DMS114 treated with DMSO at 0.1 percent for 48 hours (cell line): ENCODE measurements at regions not wholly inside any gene's neighbourhood (a gene's known extent, or its start where the extent isn't known, plus 50 kb on each side); places are given as distances from the start of the nearest gene placed in this dataset.
"Not testable (repeated sequence)": the region's sequence is repeated elsewhere in the genome, so short reads cannot be mapped to it uniquely, and the experiment has no call there.

Experiments
- DNase-seq: peaks from one replicate; lab custom pipeline; 2025; ENCODE audit not compliant: unreplicated experiment; lab: John Stamatoyannopoulos, UW

- no peak for DNase-seq
These were observed 827.9 kb downstream of the FLRT2 start for GRCh38 chr14:86357876-86358275.

DNA sequence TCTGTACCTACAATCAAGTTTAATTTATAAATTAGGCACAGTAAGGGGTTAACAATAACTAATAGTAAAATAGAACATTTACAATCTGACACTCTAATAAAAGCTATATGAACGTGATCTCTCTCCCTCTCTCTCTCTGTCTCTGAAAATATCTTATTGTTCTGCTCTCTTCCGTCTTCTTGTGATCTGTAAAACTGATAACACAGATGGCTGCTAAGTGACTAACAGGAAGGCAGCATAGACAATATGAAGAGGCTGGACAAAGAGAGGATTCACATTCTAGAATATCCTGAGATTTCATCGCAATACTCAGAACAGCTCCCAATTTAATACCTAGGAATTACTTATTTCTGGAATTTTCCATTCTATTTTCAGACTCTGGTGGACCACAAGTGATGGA, 827.2 kb downstream of the FLRT2 start:
- DNase-seq = no peak

- DNase-seq = no peak
These were observed 817.0 kb downstream of the FLRT2 start for GRCh38 chr14:86346818-86347384.

GRCh38 chr14:86334355-86334754, 804.4 kb downstream of the FLRT2 start:
- DNase-seq = no peak

DNA sequence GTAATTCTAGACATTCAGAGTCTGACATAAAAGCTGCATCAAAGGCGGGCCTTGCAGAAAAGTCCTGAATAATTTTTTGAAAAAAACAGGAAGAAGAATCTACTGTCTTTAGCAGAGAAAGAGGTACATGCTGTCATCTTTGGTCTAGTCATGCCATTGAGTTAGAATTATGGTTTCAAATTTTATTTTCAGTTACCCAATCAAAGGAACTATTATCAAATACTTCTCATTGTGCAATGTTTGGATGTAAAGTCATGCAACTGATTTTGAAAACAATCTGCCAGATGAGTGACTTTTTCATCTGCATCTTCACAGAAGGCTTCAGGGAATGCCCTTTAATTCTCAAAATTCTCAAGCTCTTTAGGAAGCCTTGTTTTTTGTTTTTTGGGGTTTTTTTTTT, 803.5 kb downstream of the FLRT2 start:
- DNase-seq = no peak

- no peak for DNase-seq
These were observed 801.4 kb downstream of the FLRT2 start for GRCh38 chr14:86331341-86331740.

DNA sequence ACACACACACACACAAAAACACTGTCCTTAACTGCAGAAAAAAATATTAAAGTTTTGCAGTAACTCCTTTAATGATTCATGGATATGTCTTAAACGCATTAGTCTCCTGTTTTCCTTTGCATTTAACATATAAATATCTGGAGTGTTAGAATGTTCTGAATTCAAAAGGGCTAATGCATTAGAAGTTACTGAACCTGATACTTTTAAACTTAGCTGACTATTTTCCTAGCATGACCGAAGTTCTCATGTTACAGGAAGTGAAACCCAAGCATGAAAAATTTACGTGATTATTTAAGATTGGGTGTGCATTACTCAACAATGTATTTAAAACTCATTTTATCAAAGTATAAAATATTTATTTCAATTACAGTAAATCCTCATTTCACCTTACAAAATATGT, 791.2 kb downstream of the FLRT2 start:
- no peak for DNase-seq

GRCh38 chr14:86312154-86312665, 782.3 kb downstream of the FLRT2 start:
- DNase-seq = not testable (repeated sequence)

DNA sequence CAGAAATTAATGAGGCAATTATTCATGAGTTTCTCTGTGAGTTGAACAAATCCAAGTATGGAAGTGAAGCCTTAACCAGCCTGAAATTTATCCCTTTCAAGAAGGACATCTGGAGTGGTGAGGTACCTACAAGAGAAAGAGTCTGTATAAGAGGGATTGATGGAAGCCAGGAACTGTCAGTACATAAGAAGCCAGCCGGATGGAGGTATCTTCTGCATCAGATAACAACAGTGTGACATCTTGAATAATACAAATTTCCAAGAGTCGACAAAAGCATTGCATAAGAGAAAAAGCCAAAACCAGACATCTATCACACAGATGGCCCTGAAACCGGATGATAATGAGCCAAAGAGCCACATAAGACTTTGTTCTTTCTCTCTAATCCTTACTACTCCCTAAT, 781.2 kb downstream of the FLRT2 start:
- DNase-seq = no peak

DNA sequence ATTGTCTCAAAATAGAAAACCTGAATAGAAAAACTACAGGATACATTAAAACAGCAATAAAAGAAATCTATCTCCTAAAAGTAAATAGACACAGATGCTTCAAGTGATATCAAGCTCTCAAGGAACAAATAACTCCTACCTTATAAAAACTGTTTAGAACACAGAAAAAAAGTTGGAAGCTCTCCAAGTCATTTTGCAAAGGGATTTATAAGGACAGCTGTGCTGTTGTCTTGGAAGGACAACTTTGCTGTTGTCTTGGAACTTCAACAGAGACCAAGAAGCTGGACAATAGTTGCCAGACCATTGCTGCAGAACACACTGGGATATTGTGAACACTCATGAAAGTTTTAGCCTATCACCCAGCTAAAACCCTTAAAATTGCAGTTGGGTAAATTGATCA, 780.7 kb downstream of the FLRT2 start:
- no peak for DNase-seq

- DNase-seq = no peak
These were observed 780.2 kb downstream of the FLRT2 start for GRCh38 chr14:86310148-86310547.

GRCh38 chr14:86305058-86305457, 775.1 kb downstream of the FLRT2 start:
- DNase-seq = no peak

GRCh38 chr14:86299994-86300393, 770.0 kb downstream of the FLRT2 start:
- DNase-seq = no peak

DNA sequence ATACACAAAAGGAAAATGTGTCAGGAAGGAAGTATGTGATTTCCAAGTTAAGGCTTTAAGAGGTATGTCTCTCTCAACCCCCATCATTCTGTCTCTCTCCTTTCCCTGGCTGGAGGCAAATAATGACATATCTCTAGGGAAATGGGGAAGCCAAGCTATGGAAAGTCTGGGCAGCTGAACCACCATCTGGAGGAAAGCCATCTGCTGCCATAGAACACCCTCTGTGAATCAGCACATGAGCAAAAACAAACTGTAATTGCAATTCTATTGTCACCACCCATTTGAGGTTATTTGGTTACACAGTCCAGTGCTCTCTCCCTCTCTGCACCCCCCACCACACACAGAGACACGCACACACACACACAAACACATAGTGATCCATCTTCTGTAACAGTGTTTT, 766.2 kb downstream of the FLRT2 start:
- DNase-seq = no peak

GRCh38 chr14:86288336-86288735, 758.4 kb downstream of the FLRT2 start:
- no peak for DNase-seq

GRCh38 chr14:86279405-86279804, 749.5 kb downstream of the FLRT2 start:
- no peak for DNase-seq

DNA sequence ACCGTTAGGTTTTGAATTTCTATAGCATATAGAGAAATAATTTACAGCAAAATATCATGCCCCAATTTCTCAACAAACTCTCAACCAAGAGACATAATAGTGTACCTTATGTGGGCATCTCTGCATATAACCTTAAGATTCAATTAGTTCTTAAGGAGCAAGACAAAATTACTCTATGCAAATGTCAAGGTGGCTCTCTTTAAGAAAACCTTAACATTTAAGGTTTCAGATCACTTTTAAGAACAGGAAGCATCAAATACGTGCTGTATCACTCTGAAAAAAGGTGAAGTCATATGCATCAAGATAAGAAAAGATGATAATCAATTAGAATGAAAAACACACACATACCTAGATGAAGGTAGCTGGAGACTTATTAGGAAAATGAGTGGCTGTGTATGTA, 728.0 kb downstream of the FLRT2 start:
- no peak for DNase-seq

- no peak for DNase-seq
These were observed 713.2 kb downstream of the FLRT2 start for GRCh38 chr14:86243158-86243557.

GRCh38 chr14:86237733-86238132, 707.8 kb downstream of the FLRT2 start:
- no peak for DNase-seq

DNA sequence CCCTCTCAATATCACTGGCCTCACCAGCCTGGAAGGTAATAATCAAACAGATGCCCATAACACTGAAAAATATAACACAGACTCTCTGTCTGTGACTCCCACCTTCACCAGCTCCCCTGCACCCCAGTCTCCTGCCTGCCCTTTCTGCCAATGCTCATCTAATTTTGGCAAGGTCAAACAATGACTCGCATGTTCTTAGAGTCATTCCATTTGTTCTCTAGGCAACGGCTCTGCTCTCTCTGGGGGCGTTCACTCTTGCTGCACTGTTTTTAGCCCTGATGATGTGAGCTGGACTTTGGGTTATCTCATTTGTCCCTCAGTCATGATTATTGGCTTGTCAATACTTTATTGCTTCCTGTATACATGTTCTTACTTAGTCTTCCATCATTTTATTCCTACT, 691.8 kb downstream of the FLRT2 start:
- DNase-seq = no peak

DNA sequence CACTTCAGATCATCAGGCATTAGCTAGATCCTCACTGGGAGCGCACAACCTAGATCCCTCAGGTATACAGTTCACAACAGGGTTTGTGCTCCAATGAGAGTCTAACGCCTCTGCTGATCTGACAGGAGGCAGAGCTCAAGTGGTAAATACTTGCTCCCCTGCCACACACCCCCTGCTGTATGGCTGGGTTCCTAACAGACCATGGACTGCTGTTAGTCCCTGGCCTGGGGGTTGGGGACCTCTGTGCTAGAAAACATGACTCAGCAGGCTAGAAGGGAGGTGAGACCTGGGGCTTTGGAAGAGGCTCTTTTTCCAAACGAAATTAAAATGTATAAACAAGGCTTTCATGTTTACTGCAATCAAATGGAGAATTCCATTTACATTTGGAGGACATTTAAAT, 691.1 kb downstream of the FLRT2 start:
- DNase-seq = no peak

GRCh38 chr14:86217523-86217922, 687.6 kb downstream of the FLRT2 start:
- no peak for DNase-seq

DNA sequence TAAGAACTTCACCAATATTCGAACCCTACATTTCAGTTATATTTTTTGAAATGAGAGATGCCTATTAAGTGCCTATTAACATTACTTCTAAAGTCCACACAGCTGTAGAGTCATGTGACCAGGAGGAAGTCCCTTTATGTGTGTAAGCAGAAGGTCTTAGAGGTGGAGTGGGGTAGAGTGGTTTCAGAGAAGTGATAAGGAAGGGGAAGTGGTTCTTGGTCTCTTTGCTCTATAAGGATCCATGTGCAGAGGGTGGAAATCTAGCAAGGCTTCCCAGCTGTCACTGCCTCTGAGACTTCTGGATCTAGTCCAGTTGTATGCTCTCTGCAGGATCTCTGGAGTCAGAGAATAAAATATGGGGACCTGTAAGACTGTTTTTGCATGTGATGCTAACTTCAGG, 673.9 kb downstream of the FLRT2 start:
- DNase-seq = no peak

DNA sequence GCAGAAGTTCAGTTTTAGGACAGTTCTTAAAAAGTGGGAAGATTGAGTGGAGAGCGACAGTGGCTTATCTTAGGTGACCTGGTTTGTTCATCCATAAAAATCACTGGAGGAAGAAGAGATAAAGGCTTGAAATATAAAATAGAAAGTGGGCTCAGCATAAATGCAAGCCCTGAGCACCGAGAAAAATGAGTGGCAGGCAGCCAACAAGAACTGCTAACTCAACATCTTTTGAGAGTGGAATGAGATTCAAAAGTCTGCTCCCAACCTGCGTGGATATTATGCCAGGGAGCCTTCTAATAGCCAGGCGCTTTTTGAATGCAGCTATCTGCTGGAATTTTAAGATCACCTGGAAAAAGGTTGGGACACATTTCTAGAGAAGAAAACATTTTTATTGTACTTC, 666.5 kb downstream of the FLRT2 start:
- DNase-seq = no peak
